ENCODE measurements at regions not wholly inside any gene's neighbourhood (a gene's known extent, or its start where the extent isn't known, plus 50 kb on each side); places are given as distances from the start of the nearest gene placed in this dataset.

DNA sequence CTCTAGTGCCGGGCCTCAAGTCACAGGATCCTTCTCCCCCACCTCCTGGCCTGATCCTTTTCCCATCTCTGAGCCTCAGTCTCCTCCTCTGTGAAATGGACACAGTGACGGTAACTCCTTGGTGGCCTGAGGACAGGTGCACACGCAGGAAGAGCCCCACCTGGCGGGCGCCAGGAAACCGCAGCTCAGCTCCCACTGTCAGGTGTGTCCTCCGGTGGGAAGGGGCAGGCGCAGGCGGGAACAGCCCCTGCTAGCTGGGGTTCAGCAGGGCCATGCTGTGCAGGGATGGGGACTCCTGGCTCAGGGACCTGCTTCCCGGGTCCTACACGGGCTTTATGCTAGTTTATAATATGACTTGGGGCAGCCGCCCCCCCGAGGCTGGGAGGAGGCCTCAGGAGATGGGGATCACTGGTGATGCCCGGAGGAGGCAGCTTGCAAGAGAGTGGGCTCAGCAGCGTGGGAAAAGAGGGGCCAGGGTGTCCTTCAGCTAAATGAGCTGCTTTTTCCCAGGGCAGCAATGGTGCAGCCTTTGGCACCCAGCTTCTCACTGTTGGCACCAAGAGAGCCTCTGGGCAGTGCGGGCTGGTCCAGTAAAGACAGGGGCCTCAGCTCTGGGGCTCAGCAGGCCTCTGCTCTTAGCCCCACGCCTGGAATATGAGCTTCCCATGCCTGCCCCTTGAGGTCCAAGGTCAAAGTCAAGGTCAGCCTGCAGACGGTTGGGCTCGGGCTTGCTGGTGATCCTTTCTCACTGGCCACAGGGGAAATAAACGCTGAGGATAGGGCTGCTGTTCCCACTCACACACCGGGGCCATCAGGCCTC is 68.0 kb upstream of the FAM20C start:
- DNase-seq, result no peak

DNA sequence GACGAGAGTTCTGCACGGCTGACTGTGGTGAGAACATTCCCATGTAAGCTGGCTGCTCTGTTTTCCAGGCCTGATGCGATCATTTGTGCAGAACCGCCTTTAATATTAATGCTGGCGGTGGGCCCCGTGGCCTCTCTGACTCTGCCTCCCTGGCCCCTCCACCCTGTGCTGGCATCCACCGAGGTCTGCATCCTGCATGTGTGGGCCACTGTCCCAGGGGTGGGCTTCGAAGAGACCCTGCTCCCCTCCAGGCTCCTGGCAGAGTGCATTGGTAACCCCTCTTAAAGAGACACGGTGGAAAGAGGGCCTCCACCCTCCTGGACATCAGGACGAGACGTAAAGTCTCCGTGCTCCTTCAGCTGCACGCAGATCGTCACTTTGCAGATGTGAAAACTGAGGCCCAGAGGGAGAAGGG is 67.3 kb upstream of the FAM20C start:
- DNase-seq, result no peak

DNA sequence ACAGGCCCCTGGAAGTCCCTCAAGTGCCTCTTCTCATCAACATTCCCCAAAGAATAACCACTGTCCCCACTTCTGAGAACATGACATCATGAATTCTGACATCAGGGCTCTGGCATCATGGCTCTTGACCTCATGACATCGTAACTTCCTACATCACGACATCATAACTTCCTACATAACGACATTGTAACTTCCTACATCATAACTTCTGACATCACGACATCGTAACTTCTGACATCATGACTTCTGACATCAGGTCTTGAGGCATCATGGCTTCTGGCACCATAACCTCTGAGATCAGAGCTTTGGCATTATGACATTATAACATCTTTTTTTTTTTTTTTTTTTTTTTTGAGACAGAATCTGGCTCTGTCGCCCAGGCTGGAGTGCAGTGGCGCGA is 66.7 kb upstream of the FAM20C start:
- DNase-seq, result no peak

DNA sequence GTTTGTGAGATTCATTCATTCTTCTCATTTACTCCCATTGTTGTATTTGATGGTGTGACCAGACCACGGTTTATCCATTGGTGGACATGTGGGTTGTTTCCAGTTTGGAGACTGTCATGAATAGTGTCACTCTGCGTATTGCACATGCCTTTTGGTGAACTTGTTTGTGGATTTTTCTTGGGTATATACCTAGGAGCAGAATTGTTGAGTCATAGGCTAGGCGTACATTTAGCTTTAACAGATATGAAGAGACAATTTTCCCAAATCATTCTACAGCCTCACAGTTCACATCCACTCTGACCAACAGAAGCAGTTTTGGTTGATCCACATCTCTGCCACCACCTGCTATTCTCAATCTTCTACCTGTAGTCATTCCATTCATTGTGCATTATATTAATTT is 66.0 kb upstream of the FAM20C start:
- no peak for DNase-seq

DNA sequence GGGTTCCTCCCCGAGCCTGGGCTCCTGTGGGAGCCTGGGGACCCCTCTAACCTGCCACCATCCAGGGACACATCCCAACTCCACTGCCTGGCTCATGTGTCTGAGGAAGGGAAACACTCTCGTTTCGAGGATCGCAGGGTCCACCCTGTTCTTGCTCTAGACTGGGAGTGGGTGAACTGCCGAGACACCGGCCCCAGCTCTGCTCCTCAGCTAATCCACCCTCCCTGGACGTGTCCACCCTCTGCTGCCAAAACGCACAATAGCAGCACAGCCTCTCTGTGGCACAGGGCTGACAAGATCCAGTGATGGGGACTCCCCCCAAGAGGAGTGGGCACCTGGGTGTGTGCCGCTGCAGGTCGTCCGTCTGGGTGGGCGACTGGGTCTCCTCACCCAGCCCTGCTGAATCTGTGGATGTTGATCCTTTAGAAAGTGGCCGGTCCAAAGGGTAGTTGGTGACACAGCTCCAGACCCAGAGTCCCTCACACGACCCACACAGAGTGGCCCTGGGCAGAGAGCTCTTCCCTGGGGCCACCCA is 65.2 kb upstream of the FAM20C start:
- no peak for DNase-seq

DNA sequence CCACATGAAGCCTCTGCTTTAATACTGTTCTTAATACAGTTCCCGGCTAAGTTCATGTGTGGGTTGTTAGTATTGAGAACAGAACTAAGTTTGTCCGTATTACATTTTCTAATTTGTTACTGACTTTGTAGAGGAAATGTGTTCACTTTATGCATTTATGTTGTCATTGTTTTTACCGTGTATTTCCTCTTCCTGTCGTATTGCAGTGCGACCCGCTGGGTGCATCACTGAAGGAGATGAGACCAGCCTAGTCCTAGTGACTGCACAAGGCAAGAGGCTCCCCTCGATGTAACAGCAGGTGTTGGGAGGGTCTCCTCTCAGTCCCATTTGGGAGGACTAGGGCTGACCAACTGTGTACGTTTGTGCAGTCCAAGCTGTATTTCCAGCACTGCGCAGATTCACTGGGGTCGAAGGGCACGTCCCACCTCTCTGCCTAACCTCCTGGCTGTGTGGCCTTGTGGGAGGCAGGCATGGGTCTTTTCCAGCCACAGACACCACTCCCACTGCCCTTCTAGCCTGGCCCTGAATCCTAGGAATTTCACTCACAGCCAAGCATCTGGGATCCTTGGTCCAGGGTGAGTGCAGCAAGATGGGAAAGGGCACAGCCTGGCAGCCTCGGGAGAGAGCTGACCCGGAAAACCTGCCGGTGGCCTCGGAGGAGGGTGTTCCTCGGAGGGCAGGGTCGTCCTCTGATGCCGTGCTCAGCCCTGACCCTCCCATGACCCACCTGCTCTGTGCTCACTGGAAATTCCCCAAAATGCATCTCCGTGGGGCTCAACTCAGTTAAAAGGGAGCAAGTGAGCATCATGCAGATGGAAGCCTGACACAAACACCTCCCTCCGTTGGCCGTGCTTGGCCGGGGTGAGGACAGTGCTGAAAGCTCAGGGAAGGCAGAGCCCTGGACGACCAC is 63.9 kb upstream of the FAM20C start:
- DNase-seq, result no peak

DNA sequence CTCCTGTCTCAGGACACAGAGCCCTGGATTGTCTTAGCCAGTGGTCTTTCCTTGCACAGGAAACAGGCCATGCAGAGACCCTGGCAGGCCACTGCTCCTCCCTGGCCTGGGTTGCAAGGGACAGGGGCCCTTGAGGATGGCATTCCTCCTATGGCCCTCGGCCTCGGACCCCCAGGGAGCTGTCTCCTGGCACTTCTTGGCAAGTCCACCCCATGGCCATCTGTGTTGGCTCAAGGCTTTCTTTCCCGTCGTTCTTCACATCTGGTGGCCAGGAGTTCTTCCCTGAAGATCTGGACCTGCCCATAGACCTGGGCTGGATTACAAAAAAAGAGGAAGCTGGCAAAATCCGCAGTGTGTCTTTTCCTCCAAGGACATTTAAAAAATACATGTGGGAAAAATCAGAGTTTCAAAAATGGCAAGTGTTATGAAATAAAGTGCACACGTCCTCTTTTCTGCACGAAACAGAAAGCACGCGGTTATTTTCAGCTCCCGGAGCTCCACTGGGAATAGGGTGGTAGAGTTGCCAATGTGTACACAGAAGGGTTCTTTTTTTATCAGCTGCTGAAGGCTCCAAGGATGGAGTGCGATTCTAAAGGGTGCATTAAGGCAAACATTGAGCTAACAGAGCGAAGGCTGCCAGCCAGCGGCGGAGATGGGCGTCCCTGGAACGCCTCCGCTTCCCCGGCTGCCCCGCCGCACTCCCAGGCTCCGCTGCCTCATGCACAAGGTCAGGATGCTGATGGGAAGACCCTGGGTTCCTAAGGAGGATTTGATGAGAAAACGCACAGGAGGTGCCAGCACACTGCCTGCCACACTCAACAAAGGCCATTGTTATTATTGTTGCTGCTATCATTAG is 62.8 kb upstream of the FAM20C start:
- peak; percentile 16 for DNase-seq

DNA sequence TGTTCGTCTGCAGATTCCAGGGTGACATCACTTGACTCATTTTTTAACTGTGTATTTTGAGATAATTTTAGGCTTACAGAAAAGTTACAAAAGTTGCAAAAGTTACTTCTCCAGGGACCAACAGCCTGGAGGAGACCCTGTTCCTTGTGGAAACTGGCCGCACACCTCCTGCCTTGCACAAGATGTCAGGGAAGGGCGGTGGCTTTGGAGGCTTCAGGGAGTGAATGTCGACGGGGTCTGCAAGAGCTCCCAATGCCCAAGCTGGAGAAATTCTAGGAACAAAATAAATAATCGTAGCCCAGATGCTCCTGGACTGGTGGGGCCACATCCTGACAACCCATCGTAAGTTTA is 62.2 kb upstream of the FAM20C start:
- DNase-seq, result no peak

DNA sequence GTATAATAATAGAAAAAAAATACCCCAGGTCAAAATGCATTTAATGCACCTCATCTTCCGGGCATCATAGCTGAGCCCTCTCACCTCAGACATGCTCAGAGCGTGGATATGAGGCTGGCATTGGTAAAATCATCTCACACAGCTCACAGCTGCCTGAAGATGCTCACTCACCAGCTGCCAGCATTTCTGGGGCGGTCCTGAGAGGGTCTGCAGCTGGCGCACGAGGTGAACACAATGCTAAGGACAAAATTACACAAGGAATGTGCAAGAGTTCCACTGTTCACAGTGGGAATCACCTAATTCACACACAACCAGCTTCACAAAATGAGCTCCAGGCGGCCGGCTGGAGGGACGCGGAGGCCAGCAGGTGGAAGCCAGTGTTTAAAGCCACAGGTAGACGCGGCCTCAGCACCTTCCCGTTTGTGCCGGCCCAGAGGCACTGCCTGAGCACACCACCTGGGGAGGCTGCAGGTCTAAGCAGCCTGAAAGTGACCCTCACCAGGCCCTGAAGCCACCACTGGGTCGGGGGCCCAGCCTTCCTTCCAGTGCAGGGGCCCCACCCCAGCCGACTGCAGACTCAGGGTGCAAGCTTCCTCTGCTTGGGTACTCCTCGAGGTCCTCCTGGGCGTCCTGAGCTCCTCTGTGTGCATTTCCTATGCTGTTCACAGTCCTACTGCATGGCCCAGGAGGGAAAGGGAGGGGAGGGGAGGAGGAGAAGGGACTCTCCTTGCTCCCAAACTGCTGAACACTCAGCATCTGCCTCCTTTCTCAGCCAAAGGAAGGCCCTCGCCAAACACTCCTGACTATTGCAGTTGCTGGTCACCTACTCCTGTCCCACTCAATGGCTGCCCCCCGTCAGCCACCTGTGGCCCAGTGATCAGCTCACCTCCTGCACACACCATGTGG is 61.2 kb upstream of the FAM20C start:
- no peak for DNase-seq

DNA sequence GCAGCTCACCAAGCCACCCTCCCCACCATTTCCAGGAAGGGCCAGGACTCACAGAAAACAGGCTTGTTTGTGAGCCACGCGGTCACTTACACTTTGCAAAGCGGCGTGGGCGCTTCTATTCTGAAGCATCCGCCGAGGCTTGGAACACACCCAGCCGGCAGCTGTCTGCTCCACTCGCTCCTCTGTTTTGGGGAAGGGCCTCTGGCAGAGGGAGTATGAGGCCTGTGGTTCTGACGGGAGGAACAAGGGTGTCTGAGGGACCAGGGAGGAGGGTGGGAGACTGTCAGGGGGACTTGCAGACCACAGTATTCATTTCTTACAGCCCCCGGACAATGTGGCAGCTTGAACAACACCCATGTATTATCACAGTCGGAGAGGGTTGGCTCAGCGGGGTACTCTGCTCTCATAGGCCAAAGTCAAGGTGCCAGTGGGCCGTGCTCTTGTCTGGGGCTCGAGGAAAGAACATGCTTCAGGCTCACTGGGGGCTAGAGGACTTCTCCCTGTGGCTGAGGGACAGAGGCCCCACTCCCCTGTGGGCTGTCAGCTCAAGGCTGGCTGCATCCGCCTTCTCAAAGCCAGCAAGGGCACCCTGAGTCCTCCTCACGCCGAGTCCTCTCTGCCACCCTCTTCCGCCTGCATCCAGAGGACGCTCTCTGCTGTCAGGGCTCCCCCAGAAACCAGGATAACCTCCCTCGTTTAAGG is 60.4 kb upstream of the FAM20C start:
- DNase-seq, result no peak

DNA sequence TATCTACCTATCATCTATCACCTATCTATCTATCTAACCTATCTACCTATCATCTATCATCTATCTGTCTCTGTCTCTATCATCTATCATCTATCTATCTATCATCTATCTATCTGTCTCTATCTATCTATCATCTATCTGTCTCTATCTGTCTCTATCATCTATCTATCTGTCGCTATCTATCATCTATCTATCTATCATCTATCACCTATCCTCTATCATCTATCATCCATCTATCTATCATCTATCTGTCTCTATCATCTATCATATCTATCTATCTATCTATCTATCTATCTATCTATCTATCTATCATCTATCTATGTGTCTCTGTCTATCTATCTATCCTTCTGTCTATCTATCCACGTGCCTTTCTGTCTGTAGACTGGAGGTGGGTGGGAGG is 59.5 kb upstream of the FAM20C start:
- no peak for DNase-seq

DNA sequence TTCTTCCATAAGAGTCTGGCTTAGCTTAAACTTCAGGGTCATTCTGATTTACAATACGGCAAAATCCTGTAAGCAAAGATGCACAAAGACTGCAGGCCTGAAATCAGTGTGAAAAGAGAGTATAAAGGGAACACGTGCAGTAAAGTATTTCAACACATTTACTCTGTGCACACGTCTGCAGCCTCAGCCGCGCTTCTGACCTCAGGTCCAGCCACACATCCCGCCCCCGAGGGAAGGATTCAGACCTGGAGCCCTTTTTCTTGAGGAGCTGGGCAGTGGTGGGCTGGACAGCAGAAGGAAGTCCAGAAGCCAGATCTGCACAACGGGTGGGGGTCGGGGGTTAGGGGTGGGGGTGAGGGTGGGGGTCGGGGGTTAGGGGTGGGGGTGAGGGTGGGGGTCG is 58.9 kb upstream of the FAM20C start:
- DNase-seq, result no peak

DNA sequence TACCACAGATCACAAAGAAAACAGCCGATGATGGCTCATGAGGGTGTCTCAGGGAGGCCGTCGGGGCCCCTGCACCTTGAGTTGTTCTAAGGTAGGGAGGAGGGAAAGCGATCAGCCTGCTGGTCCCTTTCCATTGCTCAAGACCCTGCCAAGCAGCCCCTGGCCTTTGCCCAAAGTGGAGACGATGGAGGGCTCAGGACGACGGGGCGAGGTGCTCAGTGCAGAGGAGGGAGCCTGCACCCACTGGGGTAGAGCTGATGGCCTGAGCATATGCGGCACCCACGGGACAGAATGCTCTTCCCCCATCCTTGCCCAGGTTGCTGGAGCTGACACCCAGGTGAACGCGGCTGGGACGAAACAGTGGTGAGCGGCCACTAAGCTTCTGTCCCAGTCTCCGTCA is 58.3 kb upstream of the FAM20C start:
- no peak for DNase-seq

DNA sequence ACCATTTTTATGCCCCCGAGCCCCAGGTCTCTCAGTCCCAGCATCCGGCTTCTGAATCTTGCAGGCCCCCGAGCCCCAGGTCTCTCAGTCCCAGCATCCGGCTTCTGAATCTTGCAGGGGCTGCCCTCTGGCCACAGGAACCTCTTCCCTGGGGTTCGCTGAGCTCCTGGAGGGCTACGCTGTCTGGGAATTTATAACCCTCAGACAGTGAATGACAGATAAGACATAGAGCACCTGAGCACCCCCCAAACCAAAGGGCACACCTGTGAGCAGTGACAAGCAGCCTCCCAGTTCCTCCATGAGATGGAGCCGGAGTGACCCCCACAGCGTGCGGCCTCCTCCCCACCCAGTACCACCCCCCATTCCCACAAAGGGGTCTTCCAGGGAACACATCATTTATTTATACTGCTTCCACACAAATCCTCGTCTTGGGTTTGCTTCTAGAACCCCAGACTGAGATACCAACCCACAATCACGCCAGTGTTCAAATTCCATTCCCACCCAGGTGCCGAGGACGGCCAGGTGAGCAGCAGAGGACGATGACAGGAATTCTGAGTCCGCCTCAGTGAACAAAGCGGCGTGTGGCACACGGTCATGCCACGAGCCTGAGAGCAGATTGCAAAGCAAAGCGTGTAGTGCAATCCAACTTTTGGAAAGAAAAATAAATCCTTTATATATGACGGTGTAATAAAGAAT is 57.7 kb upstream of the FAM20C start:
- no peak for DNase-seq

DNA sequence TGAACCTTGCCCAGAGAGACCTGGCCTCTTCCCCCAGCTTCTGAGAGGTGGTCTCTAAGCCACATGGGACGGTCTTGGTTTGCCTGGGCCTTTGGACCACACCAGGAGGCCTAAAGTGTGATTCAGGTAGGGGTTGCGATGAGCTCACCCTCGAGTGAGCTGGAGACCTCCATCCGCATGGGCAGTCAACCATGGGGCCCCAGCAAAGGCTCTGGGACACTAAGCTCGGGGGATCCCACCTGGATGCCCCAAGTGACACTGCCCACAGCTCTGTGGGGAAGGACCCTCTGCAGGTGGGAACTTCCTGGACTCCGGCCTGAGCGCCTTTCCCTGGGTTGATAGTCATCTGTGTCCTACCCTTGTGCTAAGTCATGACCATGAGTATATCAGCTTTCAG is 57.1 kb upstream of the FAM20C start:
- DNase-seq, result no peak

DNA sequence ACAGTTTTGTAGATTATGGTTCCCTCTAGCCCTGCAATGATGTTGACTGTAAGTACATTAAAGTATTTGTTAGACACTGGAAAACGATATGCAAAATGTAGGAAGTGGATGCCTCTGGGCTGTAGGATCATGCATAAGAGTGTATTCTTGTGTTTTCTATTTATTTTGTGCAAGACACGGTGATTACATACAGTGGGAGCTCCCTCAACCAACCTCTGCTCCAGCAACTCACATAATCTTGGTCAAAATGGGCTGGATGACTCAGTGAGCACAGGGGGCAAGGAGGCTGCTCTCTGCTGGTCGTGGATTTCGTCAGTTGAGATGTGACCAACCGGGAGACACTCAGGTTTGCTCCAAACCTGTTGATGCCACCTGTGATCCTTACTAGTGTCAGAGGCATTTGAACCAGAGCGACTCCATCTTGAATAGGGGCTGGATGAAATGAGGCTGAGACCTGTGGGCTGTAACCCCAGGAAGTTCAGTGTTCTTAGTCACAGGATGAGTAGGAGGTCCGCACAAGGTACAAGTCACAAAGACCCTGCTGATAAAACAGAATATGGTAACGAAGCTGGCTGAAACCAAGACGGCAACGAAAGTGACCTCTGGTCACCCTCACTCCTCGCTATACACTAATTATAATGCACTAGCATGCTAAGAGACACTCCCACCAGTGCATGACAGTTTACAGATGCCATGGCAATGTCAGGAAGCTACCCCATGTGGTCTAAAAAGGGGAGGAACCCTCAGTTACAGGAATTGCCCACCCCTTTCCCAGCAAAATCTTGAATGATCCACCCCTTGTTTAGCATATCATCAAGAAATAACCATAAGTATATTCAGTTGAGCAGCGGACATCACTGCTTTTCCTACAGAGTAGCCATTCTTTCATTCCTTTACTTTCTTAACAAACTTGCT is 56.4 kb upstream of the FAM20C start:
- DNase-seq, result no peak

DNA sequence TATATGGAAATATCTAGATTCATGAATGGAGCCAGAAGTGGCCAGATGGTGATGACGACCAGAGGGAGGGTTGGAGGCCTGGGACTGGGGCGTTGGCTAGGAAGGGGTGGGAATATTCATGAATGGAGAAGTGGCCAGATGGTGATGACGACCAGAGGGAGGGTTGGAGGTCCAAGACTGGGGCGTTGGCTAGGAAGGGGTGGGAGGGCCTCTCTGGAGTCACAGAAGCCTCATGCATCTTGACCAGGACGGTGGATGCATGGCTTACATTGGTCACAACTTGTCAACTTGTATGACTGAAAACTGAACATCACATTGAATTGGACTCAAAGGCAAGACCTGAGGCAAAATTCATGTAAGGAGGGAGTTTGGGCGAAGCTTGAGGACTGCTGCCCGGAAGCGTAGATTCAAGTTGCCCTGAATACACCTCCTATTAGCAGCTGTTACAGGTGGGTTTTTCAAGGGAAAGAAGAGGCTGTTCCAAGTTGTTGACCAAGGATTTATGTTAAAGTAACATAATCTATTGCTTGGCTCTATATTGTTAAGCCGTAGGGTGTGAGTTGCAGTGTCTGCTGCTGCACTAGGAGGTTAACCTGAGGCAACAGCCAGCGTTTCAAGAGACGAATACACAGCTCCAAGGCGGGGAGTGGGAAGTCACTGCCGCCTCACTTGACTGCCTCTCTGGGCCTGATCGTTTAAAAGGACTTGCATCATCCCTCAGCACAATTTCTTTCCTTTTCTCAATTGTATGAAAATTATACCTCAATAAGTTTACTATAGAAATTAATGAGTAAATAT is 55.1 kb upstream of the FAM20C start:
- DNase-seq, result no peak

DNA sequence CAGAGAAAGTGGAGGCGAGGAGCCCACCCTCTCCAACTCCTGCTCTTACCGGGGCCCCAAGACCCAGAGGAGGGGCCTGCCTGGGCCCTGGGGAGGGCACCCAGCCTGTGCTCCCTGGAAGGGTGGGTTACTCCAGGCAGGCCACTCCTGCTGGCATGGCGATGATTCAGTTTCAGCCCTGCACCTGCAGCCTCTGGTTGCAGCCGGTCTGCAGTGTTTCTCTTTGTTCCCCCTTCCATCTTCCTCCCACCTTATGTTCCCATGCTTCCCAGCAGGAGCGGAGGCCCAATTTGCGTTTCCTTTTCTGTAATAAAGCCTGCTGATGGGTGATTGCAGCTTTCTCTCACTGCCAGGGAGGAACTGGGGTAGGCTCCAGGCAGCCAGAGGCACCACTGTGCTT is 53.2 kb upstream of the FAM20C start:
- DNase-seq, result no peak

Data from DMS79 (cell line).